NCI-H1436 (cell line): ENCODE measurements at regions not wholly inside any gene's neighbourhood (a gene's known extent, or its start where the extent isn't known, plus 50 kb on each side); places are given as distances from the start of the nearest gene placed in this dataset.

Source experiments
- DNase-seq: peaks from one replicate; lab custom pipeline; 2025; lab: John Stamatoyannopoulos, UW

DNA sequence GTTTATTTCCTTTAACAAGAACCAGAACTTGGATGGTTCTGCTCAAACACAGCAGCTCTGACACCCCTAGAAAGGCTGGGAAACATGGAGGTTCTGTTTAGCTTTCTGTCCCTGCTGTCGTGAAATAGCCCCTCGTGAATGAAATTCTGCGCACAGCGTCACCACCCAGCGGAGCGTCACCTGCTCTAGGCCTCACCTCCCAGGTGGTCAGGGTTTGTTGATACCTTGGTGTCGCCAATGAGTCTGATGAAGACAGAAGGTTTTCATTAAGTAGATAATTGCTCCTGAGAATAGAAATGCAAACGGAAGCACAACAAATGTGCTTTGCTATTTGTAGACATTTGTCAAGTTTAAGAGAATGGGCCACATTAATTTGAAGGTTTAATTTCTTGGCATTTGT lies 135.1 kb downstream of the EDN3 start:
- no peak for DNase-seq

GRCh38 chr20:59437601-59438031 lies 137.2 kb downstream of the EDN3 start:
- DNase-seq: no peak

DNA sequence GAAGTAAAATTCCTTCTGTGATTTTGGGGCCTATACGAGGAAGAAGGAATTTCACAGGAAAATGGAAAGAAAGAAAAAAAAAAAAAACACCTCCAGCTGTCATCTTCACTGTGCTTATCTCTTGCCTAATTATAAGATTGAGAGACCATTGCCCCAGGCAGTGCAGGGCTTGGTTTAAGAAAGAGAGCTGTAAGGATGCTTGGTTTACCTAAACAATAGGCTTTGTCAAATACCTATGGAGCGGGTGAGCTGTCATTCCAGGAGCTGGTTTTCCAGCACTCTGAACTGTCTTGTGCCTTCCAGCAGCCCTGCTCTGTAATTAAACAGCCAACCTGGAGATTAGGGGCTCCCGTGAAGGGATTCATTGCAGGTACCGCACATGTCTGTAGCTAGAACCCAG lies 137.8 kb downstream of the EDN3 start:
- no peak for DNase-seq

- DNase-seq: no peak
Observed at GRCh38 chr20:59439243-59439642, 138.8 kb downstream of the EDN3 start.

DNA sequence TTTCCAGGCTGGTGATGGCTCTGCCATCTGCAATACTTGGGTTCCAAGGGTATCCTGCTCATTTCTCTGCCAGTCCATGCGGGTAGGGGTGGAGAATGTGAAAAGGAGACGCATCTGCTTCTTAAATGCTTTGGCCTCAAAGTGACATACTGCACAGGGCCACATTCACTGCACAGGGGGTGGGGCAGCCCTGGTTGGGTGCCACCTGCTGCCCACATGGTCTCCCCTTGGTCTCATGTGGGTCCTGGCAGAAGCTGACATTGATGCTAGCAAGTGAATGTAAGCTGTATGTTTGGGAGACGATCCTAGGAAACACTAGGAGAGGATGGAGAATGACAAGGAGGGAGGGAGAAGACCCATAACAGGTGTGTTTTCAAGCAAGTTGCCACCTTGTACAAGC lies 140.9 kb downstream of the EDN3 start:
- no peak for DNase-seq

DNA sequence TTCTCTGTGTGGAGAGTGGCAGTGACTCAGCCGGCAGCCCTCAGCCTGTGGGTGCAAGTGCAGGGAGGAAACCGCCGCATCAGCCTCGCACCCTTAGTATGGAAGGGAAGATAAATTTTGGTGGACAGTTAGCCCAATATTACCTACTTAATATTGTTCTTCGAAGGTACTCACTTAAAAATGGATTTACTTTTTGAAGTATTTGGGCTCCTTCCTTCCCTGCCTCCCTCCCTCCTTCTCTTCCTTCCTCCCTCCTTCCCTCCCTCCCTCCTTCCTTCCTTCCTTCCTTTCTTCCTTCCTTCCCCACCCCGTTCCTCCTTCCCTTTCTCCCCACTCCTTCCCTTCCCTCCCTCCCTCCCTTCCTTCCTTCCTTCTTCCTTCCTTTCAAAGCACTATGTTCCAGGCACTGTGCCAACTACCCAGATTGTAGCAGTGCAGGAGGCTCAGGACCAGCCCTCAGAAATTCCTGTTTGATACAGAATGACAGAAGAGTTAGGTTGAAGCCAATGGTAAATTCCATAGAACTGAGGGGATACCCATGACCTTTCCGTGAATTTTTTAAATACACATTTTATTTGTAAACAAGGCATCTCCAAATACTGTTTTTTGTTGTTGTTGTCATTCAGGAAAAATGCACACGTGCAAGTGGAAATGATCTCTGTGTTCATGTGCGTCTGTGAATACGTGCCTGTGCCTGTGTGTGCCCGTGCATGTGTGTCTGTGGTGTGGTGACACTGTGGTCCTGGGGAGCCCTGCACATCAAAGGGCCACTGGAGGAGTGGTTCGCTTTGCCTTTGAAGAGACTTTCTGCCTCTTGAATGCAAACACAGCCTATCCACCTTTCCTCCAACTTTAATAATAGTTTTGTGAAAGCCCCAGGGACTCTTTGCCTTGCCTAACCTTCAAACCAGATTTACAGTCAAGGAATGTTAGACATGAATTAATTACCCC lies 141.7 kb downstream of the EDN3 start:
- no peak for DNase-seq

- no peak for DNase-seq
Observed at GRCh38 chr20:59443550-59443949, 143.1 kb downstream of the EDN3 start.

DNA sequence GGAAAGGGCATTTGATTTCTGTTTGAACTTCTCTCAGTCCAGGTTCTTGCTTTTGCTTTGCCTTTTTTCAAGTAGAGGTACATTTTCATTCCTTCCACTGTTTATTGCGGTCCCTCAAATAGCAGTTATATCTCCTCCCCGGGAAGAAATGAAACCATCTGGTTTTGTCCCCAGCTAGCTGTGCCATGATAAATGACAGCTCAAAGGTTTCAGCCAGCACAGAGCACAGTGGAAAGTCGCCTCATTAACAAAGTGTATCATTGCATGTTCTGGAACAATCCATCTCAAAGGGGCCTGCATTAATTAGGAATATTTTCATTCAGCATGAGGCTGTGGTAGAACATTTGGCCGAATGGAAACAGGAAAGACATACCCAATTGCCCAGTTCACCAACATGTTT lies 146.0 kb downstream of the EDN3 start:
- no peak for DNase-seq

DNA sequence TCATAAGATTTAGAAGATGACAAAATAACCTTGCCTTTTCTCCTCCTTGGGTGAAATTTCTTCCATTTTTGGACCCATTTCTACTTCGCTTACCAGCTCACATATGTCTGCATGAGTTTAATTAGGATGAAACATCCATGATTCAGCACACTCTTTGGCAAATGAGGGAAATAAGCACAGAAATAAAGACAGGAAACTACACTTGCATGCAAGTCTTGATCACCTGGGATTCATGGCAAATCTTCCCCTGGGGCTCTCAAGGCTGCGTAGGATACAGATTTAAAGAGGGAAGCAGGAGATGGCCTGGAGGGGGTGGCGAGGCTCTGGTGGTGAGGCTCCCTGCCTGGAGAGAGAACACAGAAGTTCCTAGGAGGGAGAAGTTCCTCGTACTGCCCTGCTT lies 147.8 kb downstream of the EDN3 start:
- no peak for DNase-seq

DNA sequence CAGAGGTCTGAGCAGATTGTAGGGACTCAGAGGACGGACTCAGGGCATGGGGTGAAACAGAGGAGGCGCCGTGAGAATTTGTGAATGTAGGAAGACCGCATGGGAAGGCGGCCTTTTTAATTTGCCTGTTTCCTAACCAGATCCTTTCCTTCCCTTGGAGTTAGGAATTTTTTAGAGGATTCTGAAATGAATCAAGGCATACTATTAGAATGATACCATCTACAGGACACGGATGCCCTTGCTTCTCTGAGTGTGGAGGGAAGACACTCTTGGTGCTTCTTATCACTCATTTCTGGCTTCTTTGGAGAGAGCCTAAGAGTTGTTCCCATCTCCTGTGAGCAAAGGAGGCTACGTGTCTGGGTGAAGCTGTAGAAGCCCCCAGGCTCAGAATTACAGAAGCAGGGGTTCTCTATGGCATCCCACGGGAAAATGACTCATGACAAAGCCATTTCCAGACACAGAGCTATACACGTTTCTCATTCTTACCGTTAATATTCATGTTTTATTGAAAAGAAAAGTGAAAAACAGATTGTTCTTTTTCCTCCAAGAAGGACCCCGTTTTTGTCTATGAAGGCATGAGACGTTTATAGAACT lies 148.5 kb downstream of the EDN3 start:
- DNase-seq: no peak

DNA sequence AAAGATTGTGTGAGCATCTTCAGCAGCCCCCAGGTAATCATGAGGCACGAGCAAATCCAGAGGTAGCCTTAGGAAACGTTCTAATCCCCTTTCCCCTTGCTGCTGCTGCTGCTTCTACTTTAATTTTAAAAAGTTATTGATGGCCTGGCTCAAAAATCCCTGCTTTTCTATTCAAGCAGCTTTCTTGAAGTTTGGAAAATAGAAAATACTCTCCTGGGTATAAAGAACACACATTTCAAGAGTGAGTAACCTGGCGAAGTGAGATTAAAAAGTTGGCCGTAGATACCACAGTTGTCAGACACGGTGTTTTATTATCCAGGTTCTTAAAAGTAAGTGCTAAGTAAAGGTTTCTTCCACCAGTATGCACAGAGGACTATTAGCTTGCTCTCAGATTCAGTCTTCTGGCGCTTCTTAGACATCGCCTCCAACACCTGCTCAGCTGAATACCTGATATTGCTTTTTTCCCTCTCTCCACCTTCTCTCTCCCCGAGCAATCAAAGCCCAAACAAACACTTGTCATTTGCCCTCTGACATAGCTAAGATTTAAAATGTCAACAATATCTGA lies 150.7 kb downstream of the EDN3 start:
- DNase-seq: no peak

DNA sequence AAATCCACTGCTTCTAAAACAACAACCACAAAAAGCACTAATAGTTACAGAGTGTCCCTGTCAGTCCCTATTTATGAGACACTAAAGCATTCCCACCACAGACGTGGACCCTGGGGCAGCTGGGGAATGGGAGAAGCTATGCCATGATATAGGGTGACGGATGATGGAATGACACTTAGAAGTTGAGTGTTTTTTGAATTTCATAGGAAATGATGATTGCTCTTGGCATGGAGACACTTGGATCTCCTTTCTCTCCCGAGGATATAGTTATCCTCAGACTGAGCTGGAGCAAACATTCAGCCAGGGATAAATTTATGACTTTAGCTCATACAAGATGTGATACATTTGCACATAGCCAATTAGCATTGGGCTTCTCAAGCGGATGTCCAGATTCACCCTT lies 151.2 kb downstream of the EDN3 start:
- no peak for DNase-seq

DNA sequence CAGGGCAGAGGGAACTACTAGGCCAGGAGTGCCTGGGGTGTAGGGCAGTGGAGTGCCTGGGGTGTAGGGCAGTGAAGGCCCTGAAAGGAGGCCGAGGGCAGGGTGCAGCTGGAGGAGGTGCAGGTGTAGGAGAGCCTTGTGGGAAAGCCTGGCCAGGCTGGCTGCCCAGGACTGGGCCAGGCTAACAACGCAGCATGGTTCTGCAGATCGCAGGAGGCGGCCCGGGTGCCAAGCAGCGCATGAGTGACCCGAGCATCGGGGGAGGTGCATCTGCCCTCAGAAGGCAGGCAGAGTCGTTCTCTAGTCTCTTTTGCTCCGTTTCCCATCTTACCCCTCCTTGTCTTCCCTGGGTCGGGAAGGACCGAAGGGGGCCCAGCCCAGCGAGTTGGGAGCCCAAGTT lies 151.5 kb upstream of the PHACTR3 start:
- DNase-seq: no peak

DNA sequence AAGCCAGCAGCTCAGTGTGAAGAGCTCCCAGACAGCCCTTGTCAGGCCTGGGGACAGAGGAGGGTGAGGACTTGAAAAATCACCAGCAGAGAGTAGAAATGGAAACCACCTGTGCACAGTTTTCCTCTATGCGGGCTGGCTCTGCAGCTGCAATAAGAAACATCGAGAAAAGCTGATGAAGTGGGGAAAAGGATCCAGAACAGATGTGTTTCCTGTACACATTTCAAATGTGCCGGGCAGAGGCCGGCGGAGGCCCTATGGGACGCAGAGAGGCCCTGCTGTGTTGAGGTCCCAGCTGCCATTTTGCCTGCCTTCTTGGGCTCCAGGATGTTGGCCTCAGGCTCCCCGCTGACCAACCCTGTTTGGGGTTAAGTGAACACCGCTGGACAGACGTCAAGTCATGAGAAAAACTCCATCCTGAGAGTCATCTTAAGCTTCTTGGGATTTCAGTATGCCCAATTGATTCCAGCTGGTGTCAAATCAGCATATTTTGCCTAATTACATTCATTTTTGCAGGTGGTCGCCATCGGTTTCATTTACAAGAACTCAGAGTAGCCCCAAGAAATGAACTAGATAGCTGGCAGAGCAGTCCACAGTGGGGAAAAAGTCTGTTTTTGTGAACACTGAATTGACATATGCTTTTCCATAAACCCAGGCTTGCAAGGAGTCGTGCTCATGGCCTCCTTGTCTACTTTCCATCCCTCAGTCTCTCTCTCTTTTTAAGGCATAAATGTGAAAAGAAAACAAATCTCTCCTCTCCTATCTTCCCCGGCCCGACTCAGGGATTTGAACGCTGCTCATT lies 150.4 kb upstream of the PHACTR3 start:
- DNase-seq: no peak

- DNase-seq: no peak
Observed at GRCh38 chr20:59455402-59456341, 148.7 kb upstream of the PHACTR3 start.

DNA sequence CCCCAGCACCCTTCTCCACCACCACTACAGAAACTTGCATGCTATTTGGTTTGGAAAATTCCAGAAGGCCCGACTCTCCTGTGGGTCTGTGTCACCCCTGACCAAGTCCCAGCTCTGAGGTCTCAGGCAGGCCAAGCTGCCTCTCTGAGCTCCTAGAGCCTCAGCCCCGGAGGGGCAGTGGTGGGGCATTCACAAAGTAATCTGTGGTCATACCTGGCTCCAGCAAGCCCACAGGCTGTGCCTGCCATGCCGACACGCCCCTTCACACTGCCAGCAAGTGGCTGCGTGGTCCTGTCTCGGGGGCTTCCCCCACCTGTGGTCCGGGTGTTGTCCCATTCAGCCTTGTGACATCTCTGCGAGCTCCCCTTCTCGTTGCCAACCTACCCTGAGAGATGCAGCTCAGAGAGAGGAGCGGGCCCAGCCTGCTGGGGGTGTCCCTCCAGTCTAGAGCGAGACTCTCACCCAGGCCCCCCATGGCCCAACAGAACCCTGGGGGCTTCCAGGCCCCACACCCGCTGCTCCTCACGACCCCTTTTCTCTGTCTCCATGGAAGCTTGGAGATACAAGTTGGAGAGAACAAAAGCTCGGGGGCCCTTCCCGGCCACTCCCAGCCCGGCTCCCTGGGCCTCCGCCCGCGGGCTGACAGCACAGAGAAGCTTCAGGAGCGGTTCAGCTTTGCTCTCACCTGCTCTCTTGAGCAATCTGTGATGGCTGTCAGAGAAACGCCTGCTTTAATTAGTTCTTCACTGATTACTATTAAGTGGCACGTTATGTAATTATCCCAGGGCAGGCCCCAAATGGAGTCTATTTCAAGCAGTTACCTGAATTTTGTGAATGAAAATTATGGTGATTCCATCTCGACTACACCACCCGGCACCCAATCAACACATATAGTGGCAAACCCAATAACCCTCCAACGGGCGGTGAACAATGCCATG lies 147.7 kb upstream of the PHACTR3 start:
- DNase-seq: no peak

- no peak for DNase-seq
Observed at GRCh38 chr20:59458645-59459044, 145.7 kb upstream of the PHACTR3 start.

DNA sequence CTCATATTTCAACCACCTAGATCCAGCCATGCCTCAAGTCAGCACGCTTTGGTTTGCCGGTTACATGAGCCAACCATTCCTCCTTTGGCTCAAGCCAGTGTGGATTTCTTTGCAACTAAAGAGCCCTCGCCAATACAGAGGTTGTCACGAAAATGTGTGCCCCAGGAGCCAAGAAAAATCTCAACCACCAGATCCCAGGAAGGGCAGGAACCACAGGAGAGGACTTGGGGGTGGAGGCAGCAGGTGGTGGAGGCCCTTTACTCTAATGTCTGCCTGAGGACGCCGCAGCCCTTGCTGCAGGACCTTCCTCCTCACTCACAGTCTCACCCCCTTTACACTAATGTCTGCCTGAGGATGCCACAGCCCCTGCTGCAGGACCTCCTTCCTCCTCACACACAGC lies 144.8 kb upstream of the PHACTR3 start:
- DNase-seq: no peak

DNA sequence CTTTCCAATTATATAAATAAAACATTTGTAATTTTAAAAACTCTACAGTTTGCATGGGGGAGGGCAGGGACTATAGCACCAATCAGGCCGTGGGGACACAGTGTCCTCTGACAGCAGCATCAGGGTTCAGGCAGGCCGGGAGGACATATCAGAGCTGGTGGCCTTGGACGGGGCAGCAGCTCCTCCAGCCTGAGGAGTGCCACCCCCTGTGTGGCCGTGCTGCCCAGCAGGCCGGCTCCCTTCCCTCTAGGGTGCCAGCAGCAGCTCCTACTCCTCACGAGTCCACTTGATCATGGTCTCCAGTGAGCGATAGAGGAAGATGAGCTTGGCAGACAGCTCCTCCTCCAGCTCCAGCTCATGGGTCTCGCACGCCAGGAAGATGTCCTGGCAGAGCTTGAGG lies 144.0 kb upstream of the PHACTR3 start:
- no peak for DNase-seq

DNA sequence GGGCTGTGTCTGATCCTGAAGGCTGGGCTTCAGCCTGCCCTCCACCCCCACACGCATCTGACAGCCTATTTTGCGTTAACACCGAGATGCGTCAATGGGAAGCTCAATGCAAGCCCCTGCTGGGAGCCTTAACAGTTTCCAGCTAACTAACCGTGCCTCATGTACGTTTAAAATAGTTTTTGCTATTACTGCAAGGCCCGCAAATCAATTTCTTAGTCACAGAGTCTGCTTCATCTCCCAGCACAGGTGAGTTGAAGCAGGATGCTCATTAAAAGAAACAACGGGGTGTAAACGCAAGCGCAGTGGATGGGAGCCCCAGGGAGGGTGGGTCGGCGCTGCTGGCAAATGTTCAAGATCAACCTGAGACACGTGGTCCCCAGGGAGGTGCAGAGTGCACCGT lies 142.8 kb upstream of the PHACTR3 start:
- no peak for DNase-seq
